Activated naive CD8-positive, alpha-beta T cell treated with anti-CD3 and anti-CD28 coated beads for 36 hours (primary cell): ENCODE measurements at regions not wholly inside any gene's neighbourhood (a gene's known extent, or its start where the extent isn't known, plus 50 kb on each side); places are given as distances from the start of the nearest gene placed in this dataset.

ENCODE experiments used
- DNase-seq: peaks from one replicate; pipeline ENCODE4 v3.0.0; 2021
- H3K27ac Mint-ChIP-seq: one replicate; pipeline ENCODE4 v1.8.0; 2022; ENCODE audit warnings: mild to moderate bottlenecking, moderate library complexity, mixed read lengths
- H3K27me3 Mint-ChIP-seq: one replicate; pipeline ENCODE4 v1.8.0; 2022; ENCODE audit warnings: mild to moderate bottlenecking, mixed read lengths
- H3K36me3 Mint-ChIP-seq: one replicate; pipeline ENCODE4 v1.8.0; 2021; ENCODE audit warnings: mild to moderate bottlenecking, mixed read lengths
- H3K4me1 Mint-ChIP-seq: one replicate; pipeline ENCODE4 v1.8.0; 2021; ENCODE audit warnings: mixed read lengths
- H3K4me3 Mint-ChIP-seq: one replicate; pipeline ENCODE4 v1.8.0; 2022; ENCODE audit warnings: mild to moderate bottlenecking, moderate library complexity, mixed read lengths
- H3K9me3 Mint-ChIP-seq: one replicate; pipeline ENCODE4 v1.8.0; 2022; ENCODE audit warnings: mixed read lengths

DNA sequence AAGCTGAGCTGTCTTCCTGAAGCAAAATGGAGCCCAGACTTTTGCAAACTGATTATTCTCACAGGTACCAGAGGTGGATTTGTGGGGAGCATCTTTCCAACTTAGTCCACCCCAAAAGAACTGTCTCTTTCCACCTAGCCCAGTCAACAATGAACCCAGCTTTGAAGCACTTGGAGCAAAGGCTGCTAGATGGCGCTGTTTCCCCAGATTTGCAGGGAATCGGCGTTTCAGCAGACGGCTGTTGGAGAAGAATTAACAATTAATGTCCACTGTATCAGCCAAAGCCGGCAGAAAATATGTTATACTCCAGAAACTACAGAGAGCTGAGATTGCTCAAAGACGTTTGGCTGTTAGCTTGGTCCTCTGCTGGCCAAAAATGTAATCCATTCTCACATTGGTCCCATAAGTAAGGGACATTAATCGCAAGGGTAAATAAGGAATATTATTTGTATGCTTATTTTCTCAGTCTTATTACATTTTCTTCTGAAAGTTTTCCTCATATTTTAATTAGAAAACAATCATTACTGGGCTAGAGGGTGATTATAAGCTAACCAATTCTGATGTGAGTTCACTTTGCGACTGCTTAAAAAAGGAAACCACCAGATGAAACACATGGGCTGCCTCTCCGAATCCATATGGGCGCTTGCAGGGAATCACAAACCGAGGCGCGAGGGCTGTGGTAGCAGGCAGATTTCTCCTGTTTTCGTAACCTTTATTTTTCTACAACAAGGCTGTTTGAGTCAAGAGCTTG lies 423.8 kb upstream of the MEX3C start:
- DNase-seq = peak; percentile 9
- Mint-ChIP-seq H3K4me1 (no peaks in the 10 kb centered on the region), H3K36me3 (no peaks in the 10 kb centered on the region), H3K27ac (no peak overlapping the region), H3K9me3 (no peaks in the 10 kb centered on the region), H3K4me3 (no peak overlapping the region), H3K27me3 (peaks cover 40% of the 10 kb centered on the region)

DNA sequence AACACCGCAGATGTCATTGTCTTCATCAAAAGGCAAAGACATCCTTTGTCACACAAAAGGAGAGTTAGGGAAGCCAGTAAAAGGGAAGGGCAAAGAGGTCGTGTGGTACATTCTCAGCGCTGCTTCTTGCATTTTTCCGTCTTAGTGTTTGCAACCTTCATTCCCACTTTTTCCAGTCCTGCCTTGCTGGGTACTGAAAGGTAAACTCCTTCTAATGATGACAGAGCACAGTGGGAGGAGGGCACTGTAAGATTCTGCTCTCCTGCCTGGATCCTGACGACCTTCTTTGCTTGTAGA lies 424.3 kb upstream of the MEX3C start:
- no peak for DNase-seq
- Mint-ChIP-seq H3K4me1 (no peaks in the 10 kb centered on the region), H3K27me3 (peaks cover 40% of the 10 kb centered on the region), H3K9me3 (no peaks in the 10 kb centered on the region), H3K27ac (no peak overlapping the region), H3K36me3 (no peaks in the 10 kb centered on the region), H3K4me3 (no peak overlapping the region)

DNA sequence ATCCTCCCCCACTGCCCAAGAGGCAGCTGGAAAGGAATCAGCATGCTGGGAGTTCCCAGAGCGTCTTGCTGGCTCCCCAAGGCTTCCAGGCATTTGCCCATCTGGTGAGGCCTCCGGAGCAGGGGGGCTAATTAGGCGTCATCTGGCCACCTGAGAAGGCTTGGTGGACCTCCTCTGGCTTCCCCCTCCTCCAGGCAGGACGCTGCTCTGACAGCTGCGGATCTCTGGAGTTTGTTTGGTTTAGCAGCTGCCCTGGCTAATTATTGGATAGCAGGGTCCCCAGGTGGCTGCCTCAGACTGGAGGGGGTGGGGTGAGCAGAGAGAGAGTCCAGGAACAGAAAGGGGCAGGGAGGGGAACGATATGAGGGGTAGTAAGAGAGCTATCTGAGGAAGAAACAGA lies 425.2 kb upstream of the MEX3C start:
- Mint-ChIP-seq H3K4me3 (no peak overlapping the region), H3K36me3 (no peaks in the 10 kb centered on the region), H3K27ac (no peak overlapping the region), H3K4me1 (no peaks in the 10 kb centered on the region), H3K9me3 (no peaks in the 10 kb centered on the region), H3K27me3 (peaks cover 40% of the 10 kb centered on the region)
- DNase-seq = no peak

DNA sequence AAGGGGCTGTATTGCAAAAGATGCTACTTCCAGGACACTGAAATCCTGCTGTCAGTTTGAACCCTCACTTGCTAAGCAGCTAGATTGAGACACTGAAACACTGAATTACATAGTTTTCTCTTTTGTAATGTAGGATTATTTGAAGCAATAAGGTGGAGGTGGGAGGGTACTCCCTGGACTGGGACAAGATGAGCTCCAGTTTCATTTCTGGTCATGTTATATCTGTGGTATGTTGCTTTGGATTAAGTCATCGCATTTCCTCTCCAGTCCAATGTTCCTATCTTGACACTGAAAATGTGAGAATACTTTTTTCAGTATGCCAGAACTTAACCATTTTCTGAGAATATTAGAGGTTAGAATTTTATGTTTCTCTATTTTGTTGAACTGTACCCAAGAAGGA lies 426.2 kb upstream of the MEX3C start:
- H3K27ac Mint-ChIP-seq = no peak overlapping the region
- no peaks in the 10 kb centered on the region for H3K36me3 Mint-ChIP-seq
- no peaks in the 10 kb centered on the region for H3K9me3 Mint-ChIP-seq
- no peak overlapping the region for H3K4me3 Mint-ChIP-seq
- no peaks in the 10 kb centered on the region for H3K4me1 Mint-ChIP-seq
- no peak for DNase-seq
- peaks cover 40% of the 10 kb centered on the region for H3K27me3 Mint-ChIP-seq

DNA sequence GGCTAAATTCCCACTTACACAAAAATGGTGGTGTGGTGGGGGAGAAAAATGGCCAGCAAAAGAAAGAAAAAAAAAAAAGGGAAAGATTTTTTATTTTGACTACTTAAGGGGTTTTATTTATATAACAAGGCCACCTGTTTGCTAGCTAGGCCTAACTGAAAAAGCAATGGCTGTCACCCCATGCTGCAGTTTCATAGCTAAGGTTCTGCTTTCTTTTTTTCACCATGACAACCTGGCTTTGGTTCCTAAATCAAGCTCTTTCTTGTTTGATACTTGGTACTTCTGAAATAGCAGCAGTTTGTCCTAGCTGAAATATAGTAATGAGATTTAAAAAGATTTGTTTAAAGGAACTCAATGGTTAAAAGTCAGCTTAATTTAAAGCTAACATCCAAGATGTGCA lies 433.2 kb upstream of the MEX3C start:
- Mint-ChIP-seq H3K9me3 (peaks cover 4% of the 10 kb centered on the region), H3K27ac (no peak overlapping the region), H3K27me3 (peaks cover 4% of the 10 kb centered on the region), H3K4me3 (no peak overlapping the region), H3K36me3 (no peaks in the 10 kb centered on the region), H3K4me1 (no peaks in the 10 kb centered on the region)
- no peak for DNase-seq

DNA sequence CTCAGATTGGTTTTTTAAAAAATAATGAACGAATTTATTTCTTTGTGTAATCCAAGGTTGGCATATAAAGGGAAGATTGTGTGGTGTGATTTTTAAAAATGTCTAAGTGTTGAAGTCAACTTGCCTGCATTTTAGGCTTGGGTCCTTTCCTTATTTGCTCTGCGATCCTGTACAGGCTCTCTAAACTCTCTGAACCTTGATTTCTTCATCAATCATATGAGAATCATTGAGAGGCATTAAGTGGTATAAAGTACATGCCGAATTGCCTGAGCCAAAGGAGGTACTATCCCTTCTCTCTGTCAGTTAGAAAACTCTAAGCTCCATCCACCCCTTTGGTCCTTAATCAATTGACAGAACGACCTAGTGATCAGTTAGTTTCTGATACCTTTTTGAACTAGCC lies 440.4 kb upstream of the MEX3C start:
- no peak overlapping the region for H3K4me3 Mint-ChIP-seq
- H3K9me3 Mint-ChIP-seq = peaks cover 13% of the 10 kb centered on the region
- H3K27ac Mint-ChIP-seq = no peak overlapping the region
- no peaks in the 10 kb centered on the region for H3K4me1 Mint-ChIP-seq
- no peaks in the 10 kb centered on the region for H3K36me3 Mint-ChIP-seq
- no peak for DNase-seq
- H3K27me3 Mint-ChIP-seq = peaks cover 5% of the 10 kb centered on the region

DNA sequence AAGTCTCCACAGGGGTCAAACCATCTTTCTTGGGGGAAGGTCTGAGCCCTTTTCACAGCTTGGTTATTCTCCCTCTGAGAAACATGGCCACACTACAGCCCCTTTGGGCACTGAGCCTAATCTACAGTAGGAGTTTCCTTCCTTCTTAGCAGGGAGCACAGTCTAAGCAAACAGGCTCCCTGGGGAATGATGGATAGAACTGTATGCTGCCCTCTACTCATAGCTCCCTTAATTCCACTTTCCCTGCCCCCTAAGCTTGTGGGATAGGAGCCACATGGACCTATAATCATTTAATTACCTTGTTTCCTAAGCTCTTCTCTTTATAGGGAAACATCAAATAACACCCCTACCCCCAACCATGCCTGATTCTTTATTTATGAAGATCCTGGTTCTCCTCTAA lies 442.1 kb upstream of the MEX3C start:
- Mint-ChIP-seq H3K27ac (no peak overlapping the region), H3K4me1 (no peaks in the 10 kb centered on the region), H3K4me3 (no peak overlapping the region), H3K36me3 (no peaks in the 10 kb centered on the region), H3K27me3 (peaks cover 9% of the 10 kb centered on the region), H3K9me3 (peaks cover 13% of the 10 kb centered on the region)
- DNase-seq = no peak

DNA sequence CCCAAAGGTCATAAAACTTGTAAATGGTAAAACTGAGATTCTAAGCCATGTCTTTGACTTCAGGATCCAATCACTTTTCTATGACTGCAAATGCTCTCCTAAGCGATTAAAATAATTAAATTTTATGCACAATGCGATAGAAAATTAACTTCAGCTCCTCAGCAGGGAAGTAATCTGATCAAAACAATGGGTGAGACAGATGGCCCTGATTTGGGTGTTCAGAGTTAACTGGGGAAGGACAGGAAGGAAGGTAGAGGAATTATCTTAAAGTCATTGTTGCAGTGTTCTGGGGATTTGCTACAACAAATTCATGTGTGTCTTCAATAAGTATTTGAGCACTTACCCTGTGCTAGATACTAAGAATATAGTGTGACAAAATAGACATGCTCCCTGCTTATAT lies 446.0 kb upstream of the MEX3C start:
- no peaks in the 10 kb centered on the region for H3K36me3 Mint-ChIP-seq
- H3K9me3 Mint-ChIP-seq = no peaks in the 10 kb centered on the region
- no peaks in the 10 kb centered on the region for H3K4me1 Mint-ChIP-seq

DNA sequence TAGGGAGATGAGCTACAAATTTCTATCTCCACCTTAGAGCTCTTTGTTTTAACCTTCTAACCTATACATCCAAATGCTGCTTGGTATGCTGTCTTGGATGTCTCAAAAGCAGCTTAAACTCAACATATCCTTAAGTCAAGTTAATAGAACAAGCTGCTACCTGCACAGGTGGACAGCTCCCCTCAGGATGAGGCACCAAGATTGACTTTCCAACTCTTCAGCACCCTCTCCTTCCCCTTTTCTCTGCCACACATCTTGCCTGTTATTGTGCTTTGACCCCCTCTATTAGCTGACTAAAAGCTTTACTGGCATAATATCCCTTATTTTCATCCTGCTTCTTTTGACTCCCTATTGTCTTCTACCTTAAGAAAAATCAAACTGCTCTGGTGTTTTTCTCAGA lies 448.1 kb upstream of the MEX3C start:
- H3K27ac Mint-ChIP-seq = no peak overlapping the region
- H3K4me3 Mint-ChIP-seq = no peak overlapping the region
- no peaks in the 10 kb centered on the region for H3K9me3 Mint-ChIP-seq
- H3K4me1 Mint-ChIP-seq = no peaks in the 10 kb centered on the region
- H3K36me3 Mint-ChIP-seq = no peaks in the 10 kb centered on the region
- peaks cover 4% of the 10 kb centered on the region for H3K27me3 Mint-ChIP-seq
- no peak for DNase-seq

More for the DNA sequence above, 446.0 kb upstream of the MEX3C start:
- DNase-seq = no peak
- Mint-ChIP-seq H3K27me3 (peaks cover 4% of the 10 kb centered on the region), H3K4me3 (no peak overlapping the region), H3K27ac (no peak overlapping the region)

DNA sequence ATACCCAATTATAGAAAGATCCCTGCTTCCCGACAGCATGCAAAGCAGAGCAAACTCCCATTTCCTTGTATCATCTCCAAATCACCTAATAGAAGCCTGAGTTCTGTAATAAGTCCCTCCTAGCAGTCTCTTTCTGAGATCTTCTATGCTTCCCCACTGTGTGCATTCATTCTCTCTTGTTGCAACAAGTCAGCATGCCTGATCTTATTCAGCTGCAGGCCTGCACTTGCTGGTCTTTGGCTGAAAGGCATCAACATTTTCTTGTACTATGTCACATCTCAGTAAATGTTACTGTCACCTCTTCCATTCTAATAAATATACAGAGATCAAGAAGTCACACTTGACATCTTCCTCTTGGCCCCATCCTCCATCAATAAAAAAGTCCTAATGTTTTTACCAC lies 449.9 kb upstream of the MEX3C start:
- Mint-ChIP-seq H3K27ac (no peak overlapping the region), H3K4me1 (no peaks in the 10 kb centered on the region), H3K9me3 (no peaks in the 10 kb centered on the region), H3K27me3 (peaks cover 4% of the 10 kb centered on the region), H3K36me3 (no peaks in the 10 kb centered on the region), H3K4me3 (no peak overlapping the region)
- no peak for DNase-seq

DNA sequence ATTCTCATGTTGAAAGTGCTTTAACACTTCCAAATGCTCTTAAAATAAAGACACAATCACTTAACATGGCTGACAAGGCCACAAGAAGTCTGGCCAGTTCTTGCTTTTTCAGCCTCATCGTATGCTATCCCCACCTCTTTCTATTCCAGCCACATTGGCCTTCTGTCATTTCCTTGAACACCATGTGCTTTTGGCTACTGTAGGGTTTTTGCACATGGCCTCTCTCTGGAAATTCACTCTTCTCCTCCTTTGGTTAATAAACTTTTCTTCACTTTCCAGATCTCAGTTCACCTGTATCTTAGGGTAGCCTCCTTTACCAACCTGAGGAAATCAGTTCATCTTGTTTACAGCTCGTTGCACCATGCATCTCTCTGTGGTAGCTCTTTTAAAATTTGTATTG lies 450.5 kb upstream of the MEX3C start:
- no peak for DNase-seq
- H3K4me3 Mint-ChIP-seq = no peak overlapping the region
- no peaks in the 10 kb centered on the region for H3K9me3 Mint-ChIP-seq
- no peaks in the 10 kb centered on the region for H3K4me1 Mint-ChIP-seq
- no peak overlapping the region for H3K27ac Mint-ChIP-seq
- H3K36me3 Mint-ChIP-seq = no peaks in the 10 kb centered on the region
- H3K27me3 Mint-ChIP-seq = peaks cover 4% of the 10 kb centered on the region

DNA sequence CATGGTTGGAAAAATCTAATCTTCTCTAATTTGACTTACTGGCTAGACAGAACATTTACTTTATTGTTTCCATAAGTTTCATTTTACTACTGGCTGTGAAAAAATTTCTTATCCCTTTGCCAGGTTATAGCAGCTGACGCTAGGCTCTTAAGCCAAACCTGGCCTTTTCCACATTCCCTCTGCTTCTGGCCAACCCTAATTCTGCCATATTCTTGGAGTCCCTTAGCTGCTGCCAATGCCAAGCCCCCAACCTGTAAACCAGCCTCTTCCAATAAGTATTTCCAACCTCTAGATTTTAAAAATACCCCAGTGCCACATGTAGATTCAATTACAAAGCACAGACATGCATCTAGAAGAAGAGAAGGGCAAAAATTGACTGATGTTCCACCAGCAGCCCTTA lies 452.3 kb upstream of the MEX3C start:
- Mint-ChIP-seq H3K36me3 (no peaks in the 10 kb centered on the region), H3K4me3 (no peak overlapping the region), H3K4me1 (no peaks in the 10 kb centered on the region), H3K27ac (no peak overlapping the region), H3K9me3 (no peaks in the 10 kb centered on the region), H3K27me3 (peaks cover 5% of the 10 kb centered on the region)
- DNase-seq = no peak

DNA sequence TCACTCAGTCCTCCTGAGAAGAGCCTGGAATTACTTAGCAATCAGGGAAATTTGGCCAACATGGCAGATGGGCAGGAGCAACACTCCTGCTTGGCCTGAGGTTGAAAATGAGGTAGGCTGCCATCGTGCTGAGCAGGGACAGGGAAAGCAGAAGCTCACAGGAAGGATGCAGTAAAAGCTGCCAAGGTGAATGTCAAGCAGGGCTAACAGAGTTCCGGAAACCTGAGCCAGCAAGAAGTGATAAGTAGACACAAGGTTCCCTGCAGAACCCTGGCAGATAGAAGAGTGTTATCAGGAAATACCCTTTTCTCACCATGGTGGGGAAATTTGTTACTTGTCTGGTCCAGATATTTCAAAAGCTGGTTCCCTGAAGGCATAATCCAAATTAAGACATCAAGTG lies 454.3 kb upstream of the MEX3C start:
- Mint-ChIP-seq H3K9me3 (no peaks in the 10 kb centered on the region), H3K27me3 (peaks cover 8% of the 10 kb centered on the region), H3K4me3 (no peak overlapping the region), H3K27ac (no peak overlapping the region), H3K4me1 (no peaks in the 10 kb centered on the region), H3K36me3 (no peaks in the 10 kb centered on the region)
- DNase-seq = no peak

DNA sequence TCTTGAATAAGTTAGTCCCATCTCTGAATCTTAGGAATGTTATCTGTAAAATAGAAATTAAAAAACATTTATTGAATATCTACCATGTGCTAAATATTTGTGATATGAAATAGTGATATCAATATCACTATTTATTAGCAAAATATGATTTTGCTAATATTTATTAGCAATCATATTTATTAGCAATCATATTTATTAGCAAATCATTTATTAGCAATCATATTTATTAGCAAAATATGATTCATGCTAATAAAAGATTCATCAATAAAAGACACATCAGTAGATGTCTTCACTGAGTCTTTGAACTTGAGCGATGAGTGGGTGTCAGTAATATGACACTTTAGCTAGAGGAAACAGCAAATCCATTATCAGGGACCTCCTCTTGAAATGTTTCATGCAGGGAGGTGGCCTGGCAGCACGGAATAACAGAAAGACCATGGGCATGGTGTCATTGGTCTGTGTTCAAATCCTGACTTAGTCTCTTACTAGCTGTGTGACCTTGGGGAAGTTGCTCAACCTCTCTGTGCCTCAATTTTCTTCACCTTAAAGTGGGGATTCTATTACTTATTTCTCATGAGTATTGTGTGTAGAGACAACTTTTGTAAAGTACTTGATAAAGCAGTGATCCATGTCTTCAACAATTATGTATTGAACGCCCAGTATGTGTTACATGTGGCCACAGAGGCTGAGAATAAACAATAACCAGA lies 456.2 kb upstream of the MEX3C start:
- DNase-seq = no peak
- Mint-ChIP-seq H3K4me1 (no peaks in the 10 kb centered on the region), H3K9me3 (no peaks in the 10 kb centered on the region), H3K4me3 (no peak overlapping the region), H3K27ac (no peak overlapping the region), H3K36me3 (no peaks in the 10 kb centered on the region), H3K27me3 (peaks cover 8% of the 10 kb centered on the region)

DNA sequence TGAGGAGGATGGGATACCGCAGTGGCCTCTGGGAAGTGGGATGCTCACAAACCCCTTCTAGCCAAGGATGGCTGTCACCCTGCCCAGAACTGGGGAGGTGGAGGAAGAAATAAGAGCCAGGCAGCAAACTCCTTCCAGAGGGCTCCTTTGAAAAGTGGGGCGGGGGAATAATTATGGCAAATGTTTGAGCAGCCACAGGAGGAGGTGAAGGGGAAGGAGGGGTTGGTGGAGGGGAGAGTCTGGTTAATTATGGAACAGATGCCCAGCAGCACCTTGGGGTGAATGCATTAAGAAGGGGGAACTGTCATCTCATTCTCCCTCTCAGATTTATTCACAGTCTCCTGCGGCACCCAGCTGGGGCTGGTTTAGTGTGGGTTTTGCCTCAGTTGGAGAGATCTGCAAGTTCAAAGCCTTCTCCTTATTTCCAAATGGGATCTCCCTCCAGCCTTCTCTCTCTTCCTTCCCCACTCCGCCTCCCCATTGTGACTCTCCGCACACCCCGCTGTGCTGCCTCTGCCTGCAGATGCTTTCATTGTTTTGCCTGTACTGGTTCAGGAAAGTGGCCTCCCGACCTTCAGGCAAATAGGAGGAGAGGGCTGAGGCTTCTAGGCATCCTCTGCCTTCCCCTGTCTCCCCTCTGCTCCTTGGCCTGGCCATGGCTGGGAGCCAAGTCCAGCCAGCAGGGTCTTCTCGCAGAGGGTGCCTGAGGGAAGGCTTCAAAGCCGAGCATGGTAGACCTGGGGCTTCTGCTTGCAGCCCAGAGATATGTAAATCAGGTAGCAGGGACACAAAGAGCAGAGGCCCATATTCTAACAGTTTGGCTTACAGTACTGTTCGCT lies 457.2 kb upstream of the MEX3C start:
- no peak overlapping the region for H3K4me3 Mint-ChIP-seq
- no peak for DNase-seq
- H3K27me3 Mint-ChIP-seq = peaks cover 8% of the 10 kb centered on the region
- H3K9me3 Mint-ChIP-seq = no peaks in the 10 kb centered on the region
- H3K27ac Mint-ChIP-seq = no peak overlapping the region
- no peaks in the 10 kb centered on the region for H3K36me3 Mint-ChIP-seq
- H3K4me1 Mint-ChIP-seq = no peaks in the 10 kb centered on the region

DNA sequence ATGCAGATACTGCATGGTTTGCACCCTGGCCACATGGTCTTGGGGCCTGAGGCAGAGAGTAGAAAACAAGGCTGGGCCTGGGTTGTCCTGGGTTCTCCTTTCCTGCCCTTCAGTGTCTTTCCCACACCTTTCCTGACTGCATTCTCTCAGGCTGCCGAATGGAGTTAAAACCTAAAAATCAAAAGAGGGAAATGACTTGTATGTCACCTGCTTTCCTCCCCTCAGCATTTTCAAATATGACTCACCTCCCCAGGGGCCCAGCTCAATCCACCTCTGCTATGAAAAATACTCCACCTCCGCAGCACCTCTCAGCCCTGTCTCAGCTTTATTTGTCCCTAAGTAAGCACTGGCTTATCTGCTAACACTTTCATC lies 457.8 kb upstream of the MEX3C start:
- Mint-ChIP-seq H3K4me1 (no peaks in the 10 kb centered on the region), H3K4me3 (no peak overlapping the region), H3K36me3 (no peaks in the 10 kb centered on the region), H3K27me3 (peaks cover 8% of the 10 kb centered on the region), H3K27ac (no peak overlapping the region), H3K9me3 (no peaks in the 10 kb centered on the region)
- DNase-seq = no peak
